Mesothelial cell of epicardium (in vitro differentiated cells): ENCODE measurements at regions not wholly inside any gene's neighbourhood (a gene's known extent, or its start where the extent isn't known, plus 50 kb on each side); places are given as distances from the start of the nearest gene placed in this dataset.
"Not testable (repeated sequence)": the region's sequence is repeated elsewhere in the genome, so short reads cannot be mapped to it uniquely, and the experiment has no call there.

Source experiments
- DNase-seq, 2 experiments: peaks; one replicate each; pipeline ENCODE4 v3.0.0; 2021; ENCODE audit warnings: low spot score in 2 of 2; ENCODE audit not compliant: unreplicated experiment in 2 of 2
- H3K27ac Mint-ChIP-seq: 2 replicates; pipeline ENCODE4 v1.8.0; 2021; ENCODE audit warnings: mixed read lengths
- H3K27me3 Mint-ChIP-seq: 2 replicates; pipeline ENCODE4 v1.8.0; 2021; ENCODE audit warnings: low read depth, mixed read lengths
- H3K36me3 Mint-ChIP-seq: 2 replicates; pipeline ENCODE4 v1.8.0; 2021; ENCODE audit warnings: mixed read lengths
- H3K4me1 Mint-ChIP-seq: 2 replicates; pipeline ENCODE4 v1.8.0; 2021; ENCODE audit warnings: mixed read lengths
- H3K4me3 Mint-ChIP-seq: 2 replicates; pipeline ENCODE4 v1.8.0; 2021; ENCODE audit warnings: mild to moderate bottlenecking, moderate library complexity, mixed read lengths
- H3K9me3 Mint-ChIP-seq: 2 replicates; pipeline ENCODE4 v1.8.0; 2021; ENCODE audit warnings: mixed read lengths

- H3K4me1 Mint-ChIP-seq, H3K9me3 Mint-ChIP-seq, DNase-seq, H3K27ac Mint-ChIP-seq, H3K4me3 Mint-ChIP-seq, H3K27me3 Mint-ChIP-seq, H3K36me3 Mint-ChIP-seq: not testable (repeated sequence)
These were observed 162.1 kb upstream of the ZNF658 start for GRCh38 chr9:66738418-66738817.

DNA sequence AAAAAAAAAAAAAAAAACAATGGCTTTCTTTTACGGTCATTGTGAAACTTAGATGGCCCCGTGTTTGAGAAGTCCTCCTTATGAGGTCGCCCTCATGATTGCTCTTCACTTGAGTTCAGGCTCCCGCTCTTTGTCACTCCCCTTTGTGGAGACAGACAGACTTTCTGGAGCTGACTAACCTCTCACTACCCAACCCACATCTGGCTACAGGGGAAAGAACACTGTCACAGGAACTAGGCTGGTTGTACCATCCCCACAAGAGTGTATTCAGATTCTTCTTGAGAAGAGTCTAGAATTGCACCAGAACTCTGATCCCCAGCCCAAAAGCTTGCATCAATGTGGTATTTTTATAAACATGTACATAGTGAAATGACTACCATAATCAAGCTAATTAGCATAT is 160.4 kb upstream of the ZNF658 start:
- not testable (repeated sequence) for H3K27ac Mint-ChIP-seq, H3K4me1 Mint-ChIP-seq, H3K9me3 Mint-ChIP-seq, H3K27me3 Mint-ChIP-seq, H3K36me3 Mint-ChIP-seq, DNase-seq, H3K4me3 Mint-ChIP-seq

GRCh38 chr9:66745846-66746245 is 154.7 kb upstream of the ZNF658 start:
- H3K4me1 Mint-ChIP-seq, H3K9me3 Mint-ChIP-seq, H3K27ac Mint-ChIP-seq, DNase-seq, H3K4me3 Mint-ChIP-seq, H3K27me3 Mint-ChIP-seq, H3K36me3 Mint-ChIP-seq: not testable (repeated sequence)

DNA sequence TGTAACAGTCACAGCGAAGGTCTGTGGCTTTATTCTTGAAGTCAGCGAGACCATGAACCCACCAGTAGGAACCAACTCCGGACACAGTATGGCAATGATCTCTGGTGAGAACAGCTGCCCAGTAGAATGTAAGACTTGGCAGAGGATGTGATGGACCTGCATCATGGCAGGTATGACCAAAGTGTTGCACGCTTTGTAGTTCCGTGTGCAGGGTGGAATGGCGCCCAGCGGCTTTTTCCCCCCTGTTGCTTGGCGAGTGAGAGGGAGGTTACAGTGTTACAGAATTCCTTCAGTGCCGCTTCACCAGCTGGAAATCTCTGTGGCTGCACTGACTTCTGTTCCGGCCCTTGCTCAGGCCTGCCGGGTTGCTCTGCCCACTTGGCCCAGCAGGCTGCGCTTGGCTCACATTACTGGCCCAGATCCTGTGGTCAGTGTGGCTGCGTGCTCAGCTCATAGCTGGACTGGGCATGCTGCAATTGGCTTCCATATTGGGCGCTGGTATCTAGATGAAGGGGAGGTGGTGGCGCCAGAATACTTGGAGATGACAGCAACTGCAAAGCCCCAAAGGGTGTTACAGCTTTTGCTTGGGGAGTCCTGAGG is 148.1 kb upstream of the ZNF658 start:
- H3K9me3 Mint-ChIP-seq, H3K27ac Mint-ChIP-seq, H3K4me3 Mint-ChIP-seq, DNase-seq, H3K4me1 Mint-ChIP-seq, H3K36me3 Mint-ChIP-seq, H3K27me3 Mint-ChIP-seq: not testable (repeated sequence)

DNA sequence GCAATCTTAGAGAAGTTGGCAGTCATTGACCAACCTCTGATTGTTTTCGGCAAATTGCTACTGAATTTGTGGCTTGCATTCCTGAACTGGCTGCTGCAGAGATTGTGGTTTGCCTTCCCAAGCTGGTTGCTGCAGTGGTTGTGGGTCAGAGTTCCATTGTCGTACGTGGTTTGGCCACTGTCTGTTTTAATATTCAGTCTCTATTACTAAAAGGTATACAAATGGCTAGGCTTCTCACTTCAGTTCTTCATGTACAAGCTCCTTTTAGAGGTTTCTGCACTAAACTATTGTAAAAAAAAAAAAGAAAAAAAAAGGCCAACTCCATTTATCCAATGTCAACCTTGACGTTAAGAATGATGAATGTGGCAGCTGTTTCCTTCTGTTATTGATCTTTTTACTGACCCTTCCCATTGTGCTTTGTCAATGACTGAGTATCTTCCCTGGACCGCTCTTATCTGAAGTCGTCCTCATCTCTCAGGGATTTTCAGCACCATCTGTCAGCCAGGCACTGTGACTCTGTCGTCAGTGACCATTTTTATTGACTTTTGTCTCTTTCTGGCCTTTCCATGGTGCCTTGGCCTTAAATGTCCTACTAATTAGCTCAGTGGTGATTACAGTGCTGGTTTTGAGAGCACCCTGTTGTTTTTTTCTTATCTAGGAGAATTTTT is 140.6 kb upstream of the ZNF658 start:
- H3K27me3 Mint-ChIP-seq, H3K9me3 Mint-ChIP-seq, H3K4me3 Mint-ChIP-seq, DNase-seq, H3K4me1 Mint-ChIP-seq, H3K27ac Mint-ChIP-seq, H3K36me3 Mint-ChIP-seq: not testable (repeated sequence)

GRCh38 chr9:66764799-66765493 is 135.6 kb upstream of the ZNF658 start:
- not testable (repeated sequence) for H3K4me1 Mint-ChIP-seq, H3K4me3 Mint-ChIP-seq, H3K36me3 Mint-ChIP-seq, DNase-seq, H3K27me3 Mint-ChIP-seq, H3K27ac Mint-ChIP-seq, H3K9me3 Mint-ChIP-seq

DNA sequence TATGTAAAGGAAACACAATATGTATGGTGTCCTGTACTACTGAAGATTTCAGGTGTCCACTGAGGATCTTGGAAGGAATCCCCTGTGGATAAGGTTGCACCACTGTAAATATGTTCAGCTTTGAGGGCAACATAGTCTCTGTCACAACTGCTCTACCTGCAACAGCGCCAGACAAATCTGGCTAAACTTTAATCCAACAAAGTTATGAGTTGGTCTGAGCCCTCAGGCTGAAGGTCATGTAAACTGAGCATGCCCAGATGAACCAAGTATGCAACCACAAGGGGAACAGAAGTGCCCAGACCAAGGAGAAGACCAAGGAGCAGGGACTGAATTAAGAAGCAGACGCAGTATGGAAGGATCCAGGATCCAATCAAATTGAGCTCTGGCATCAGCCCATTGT is 135.0 kb upstream of the ZNF658 start:
- not testable (repeated sequence) for H3K4me3 Mint-ChIP-seq, H3K27ac Mint-ChIP-seq, H3K4me1 Mint-ChIP-seq, H3K36me3 Mint-ChIP-seq, DNase-seq, H3K9me3 Mint-ChIP-seq, H3K27me3 Mint-ChIP-seq

DNA sequence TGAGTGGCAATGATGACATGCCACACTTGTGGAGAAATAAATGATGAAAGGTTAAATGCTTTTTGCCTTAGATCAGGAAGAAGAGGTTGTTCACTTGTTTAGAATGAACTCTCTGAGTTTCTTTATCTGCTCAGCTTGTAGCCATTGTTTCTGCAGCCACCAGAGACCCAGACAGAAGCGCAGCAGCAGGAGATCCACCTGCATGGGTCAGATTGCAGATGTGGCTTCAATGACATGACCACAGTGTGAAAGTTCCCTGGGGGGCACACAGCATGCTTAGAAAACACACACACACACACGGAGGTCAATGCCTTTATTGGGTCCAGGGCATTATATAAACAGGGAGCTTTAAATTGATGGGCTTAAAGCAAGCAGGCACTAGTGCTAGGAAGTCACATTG is 129.0 kb upstream of the ZNF658 start:
- not testable (repeated sequence) for H3K27ac Mint-ChIP-seq, H3K36me3 Mint-ChIP-seq, H3K4me3 Mint-ChIP-seq, DNase-seq, H3K27me3 Mint-ChIP-seq, H3K9me3 Mint-ChIP-seq, H3K4me1 Mint-ChIP-seq

- not testable (repeated sequence) for H3K4me3 Mint-ChIP-seq, H3K9me3 Mint-ChIP-seq, H3K27ac Mint-ChIP-seq, H3K27me3 Mint-ChIP-seq, H3K36me3 Mint-ChIP-seq, DNase-seq, H3K4me1 Mint-ChIP-seq
These were observed 125.9 kb upstream of the ZNF658 start for GRCh38 chr9:66774618-66775017.

DNA sequence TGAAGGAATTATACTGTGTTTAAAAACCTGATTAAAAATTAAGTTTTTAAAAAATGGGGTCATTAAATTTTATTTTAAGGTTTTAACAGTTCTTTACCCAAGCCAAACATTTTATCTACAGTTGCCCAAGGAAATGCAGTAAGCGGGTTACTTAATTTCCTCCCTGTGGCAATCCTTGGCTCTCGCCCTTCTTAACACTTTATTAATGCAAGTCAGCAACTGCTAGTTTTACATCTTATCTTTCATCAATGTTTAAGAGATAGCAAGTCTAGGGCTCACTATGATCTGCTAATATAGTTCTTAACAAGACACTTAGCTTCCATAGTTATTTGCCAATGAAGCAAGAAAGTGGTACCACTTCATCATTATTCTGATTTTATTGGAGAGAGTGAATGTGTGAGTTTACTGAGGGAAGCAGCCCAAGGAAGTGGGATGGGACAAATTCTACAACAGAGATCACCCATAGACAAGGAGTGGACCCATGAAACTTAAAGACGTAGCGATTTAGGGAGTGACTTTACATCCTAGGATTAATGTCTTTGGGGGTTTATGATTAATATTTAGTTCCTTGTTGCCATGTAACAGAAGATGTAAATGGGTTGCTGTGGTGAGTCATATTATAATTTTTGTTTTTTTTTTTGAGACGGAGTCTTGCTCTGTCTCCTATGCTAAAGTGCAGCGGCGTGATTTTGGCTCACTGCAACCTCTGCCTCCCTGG is 120.4 kb upstream of the ZNF658 start:
- H3K27ac Mint-ChIP-seq, H3K4me1 Mint-ChIP-seq, H3K36me3 Mint-ChIP-seq, H3K4me3 Mint-ChIP-seq, H3K27me3 Mint-ChIP-seq, DNase-seq, H3K9me3 Mint-ChIP-seq: not testable (repeated sequence)

DNA sequence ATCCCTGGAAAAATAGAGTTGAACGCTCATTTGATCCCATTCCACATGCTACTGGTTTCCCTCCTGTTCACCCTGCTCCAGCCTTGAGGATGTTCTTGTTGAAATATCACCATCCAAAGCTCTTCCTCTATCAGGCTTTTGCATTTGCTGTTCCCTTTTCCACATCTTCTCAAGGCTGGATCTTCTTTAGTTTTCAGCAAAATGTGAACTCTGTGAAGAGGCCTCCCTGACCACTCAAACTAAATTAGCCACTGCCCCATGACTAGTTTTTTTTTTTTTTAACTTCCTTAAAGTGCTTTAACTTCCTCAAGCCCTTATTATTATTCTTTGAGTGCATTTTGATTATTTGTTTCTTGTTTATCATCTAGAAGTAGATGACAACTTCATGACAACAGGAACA is 119.3 kb upstream of the ZNF658 start:
- not testable (repeated sequence) for H3K9me3 Mint-ChIP-seq, H3K4me1 Mint-ChIP-seq, H3K4me3 Mint-ChIP-seq, DNase-seq, H3K27me3 Mint-ChIP-seq, H3K36me3 Mint-ChIP-seq, H3K27ac Mint-ChIP-seq

DNA sequence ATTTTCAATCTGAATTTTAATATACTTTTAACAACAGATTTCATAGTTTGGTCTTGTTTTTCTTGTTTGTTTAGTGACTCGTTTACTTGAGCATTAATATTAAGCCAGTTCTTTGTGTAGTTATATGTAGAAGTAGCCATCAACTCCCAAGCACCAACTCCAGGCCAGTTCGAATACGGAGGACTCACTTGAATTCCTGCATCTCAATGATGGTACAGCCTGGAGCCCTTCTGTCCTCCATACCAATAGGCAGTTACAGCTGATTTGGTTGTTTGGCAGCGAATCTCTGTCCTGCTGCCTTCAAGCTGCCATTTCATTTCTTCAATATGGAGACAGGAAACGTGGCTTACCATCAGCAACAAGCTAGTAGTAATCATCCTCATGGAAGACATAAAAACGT is 118.5 kb upstream of the ZNF658 start:
- DNase-seq, H3K9me3 Mint-ChIP-seq, H3K27ac Mint-ChIP-seq, H3K36me3 Mint-ChIP-seq, H3K4me1 Mint-ChIP-seq, H3K27me3 Mint-ChIP-seq, H3K4me3 Mint-ChIP-seq: not testable (repeated sequence)

DNA sequence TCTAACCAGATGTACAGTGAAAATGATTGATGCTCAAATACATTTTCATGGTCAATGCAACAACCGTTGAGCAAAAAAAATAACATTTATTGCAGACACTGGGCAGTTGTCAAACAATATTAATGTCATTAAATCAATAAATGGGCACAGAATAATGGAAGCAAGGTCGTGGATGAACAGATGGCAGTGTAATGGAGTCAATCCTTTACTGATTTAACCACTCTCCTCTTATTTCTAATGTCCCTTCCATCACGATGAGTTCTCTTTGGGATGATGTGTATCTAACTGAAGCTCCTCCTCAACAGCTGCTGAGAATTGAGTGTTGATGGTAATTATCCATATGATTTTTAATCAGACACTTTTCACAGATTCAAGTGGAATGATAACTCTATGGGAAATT is 114.9 kb upstream of the ZNF658 start:
- H3K4me1 Mint-ChIP-seq = not testable (repeated sequence)

DNA sequence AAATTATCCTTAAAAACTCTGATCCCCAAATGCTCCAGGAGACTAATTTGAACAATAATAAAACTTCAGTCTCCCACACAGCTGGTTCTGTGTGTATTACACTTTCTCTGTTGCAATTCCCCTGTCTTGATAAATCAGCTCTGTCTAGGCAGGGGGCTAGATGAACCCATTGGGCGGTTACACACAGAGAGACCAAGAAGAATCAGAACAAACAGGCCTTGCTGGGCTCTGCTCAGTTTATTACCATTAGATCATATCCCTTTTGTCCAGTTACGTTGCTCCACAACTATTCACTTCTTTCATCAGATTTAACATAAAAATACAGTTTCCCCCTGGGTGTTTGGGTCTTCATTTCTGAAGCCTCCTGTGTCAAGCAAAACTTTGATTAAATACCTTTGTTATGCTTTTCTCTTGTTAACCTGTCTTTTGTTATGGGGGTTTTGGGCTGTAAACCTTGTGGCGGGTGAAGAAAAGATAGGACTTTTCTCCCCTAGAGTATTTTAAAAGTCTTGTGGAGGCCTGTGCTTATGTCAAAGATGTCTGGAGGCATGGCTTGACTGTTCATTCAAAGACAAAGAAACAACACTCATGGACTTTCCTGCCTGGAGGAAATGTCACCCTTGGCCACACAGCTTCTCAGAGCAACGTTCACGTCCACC is 109.3 kb upstream of the ZNF658 start:
- not testable (repeated sequence) for H3K27me3 Mint-ChIP-seq, H3K4me1 Mint-ChIP-seq, H3K9me3 Mint-ChIP-seq

More for the DNA sequence above, 114.9 kb upstream of the ZNF658 start:
- not testable (repeated sequence) for H3K27ac Mint-ChIP-seq, H3K9me3 Mint-ChIP-seq, H3K27me3 Mint-ChIP-seq, DNase-seq, H3K36me3 Mint-ChIP-seq, H3K4me3 Mint-ChIP-seq

More for the DNA sequence above, 109.3 kb upstream of the ZNF658 start:
- H3K27ac Mint-ChIP-seq, H3K36me3 Mint-ChIP-seq, DNase-seq, H3K4me3 Mint-ChIP-seq: not testable (repeated sequence)
